B cell (primary cell): ENCODE measurements at regions not wholly inside any gene's neighbourhood (a gene's known extent, or its start where the extent isn't known, plus 50 kb on each side); places are given as distances from the start of the nearest gene placed in this dataset.
A peak's percentile ranks its signal among the peaks of the same experiment; 100 is the strongest.

Source experiments
- CTCF ChIP-seq: fragments of 200-600 bp; IDR thresholded peaks from one replicate; pipeline ENCODE4 v1.8.0; 2022; ENCODE audit warnings: antibody characterized with exemption, mild to moderate bottlenecking
- EZH2 ChIP-seq: IDR thresholded peaks from 2 replicates; pipeline ENCODE4 v1.6.1; 2012; ENCODE audit warnings: borderline replicate concordance, low read depth, mild to moderate bottlenecking, moderate library complexity, low read length; ENCODE audit not compliant: insufficient read depth, poor library complexity, severe bottlenecking

DNA sequence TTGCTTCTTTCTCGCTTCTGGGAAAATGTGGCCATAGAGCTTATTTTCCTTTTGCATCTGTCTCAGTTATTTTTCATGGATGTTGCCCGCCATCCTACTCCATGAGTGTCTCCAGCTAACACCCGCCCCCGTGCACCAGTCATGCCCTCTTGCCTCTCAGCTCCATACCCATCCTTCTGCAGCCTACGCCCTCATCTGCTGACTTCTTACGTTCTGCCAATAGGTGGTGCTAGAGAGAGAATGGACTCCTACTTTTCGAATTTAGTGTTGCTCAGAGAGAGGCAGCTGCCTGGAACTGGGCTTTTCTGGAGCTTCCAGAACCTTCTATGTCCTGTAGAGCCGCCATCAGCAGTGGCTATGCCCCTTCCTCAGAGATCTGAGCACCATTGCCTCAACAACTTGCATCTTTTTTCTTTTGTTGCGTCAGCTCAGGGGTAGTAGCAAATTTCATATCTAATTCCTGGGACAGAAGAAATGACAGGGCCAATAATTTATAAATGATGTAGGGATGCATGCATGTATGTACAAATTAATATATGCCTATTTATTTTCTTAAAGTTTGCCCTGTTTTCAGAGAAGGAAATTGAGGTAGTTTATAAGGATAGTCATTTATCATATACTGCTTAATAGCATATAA, 119.7 kb upstream of the MYOCD start:
- TF ChIP-seq CTCF (peak; percentile 75), EZH2 (no peak)
